HG03280 (cell line): ENCODE measurements at regions not wholly inside any gene's neighbourhood (a gene's known extent, or its start where the extent isn't known, plus 50 kb on each side); places are given as distances from the start of the nearest gene placed in this dataset.

ENCODE experiments used
- ATAC-seq: cut with Tn5 transposase; IDR thresholded peaks from one replicate; pipeline ENCODE4 v1.9.1; 2021; ENCODE audit warnings: mild to moderate bottlenecking, moderate library complexity; ENCODE audit not compliant: unreplicated experiment

DNA sequence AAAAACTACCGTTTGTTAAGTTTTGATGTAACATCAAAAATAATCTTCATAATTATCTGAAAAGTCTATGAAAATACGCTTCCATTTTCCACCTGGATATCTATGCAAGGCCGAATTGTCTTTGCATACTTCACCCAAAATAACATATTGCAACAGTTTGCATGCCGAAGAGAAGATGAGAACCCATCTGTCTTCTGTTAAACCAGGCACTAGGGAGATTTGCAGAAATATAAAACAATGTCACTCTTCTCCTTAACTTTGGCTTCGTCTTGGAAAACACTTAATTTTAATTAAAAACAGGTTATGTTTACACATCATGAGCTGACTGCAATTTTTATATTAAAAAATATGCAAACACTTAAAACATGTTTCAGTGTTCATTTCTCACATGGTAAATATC, 1325.8 kb downstream of the TBC1D22A start:
- ATAC-seq: no peak

DNA sequence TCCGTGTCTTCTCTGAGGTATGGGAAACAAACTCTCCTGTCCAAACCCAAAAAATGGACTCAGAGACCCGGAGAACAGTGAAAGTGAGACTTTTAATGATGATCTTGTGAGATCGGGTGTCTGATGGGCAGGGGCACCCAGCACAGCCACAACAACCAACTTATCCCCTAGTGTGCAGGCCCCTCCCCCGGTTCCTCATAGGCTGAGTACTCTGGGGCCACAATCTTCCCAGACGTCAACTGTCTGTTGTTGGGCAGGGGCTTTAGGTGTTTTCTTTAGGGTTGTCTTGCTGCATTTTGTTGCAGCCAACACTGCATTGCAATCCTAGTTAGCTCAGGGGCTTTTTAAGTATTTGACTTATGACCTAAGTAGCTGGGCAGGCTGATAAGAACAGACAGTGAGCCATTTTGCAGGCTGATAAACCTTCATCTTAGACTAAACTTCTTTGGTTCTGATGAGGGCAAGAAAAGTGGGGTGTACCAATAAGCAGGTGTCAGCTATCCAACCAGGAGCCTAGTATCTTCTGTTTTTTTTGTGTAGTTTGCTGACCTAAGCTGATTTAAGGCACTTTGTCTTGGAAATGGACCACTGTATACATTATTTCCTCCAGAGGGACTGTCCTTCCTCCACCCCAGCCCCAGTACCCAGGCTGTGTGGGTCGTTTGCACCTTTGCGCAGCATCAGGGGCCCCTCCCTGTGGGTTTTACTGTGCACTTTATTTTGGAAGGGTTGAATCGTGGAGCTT, 1323.6 kb downstream of the TBC1D22A start:
- no peak for ATAC-seq

DNA sequence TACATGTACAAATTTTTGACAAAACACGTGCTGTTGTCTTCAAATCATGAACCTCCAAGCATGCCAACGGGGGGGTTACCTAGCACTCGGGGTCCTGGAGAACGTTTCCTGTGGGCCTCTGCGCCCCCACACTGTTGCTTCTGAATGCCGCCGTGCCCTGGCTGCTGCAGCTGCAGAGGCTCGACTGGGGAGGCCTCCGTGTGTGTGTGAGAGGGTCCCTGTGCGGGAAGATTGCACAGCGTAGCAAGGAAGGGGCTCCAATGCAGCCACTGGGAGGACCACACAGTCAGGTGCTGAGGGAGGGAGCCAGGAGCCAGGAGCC, 1322.2 kb downstream of the TBC1D22A start:
- ATAC-seq: no peak

- no peak for ATAC-seq
These were observed 1321.7 kb downstream of the TBC1D22A start for GRCh38 chr22:48084041-48084728.

DNA sequence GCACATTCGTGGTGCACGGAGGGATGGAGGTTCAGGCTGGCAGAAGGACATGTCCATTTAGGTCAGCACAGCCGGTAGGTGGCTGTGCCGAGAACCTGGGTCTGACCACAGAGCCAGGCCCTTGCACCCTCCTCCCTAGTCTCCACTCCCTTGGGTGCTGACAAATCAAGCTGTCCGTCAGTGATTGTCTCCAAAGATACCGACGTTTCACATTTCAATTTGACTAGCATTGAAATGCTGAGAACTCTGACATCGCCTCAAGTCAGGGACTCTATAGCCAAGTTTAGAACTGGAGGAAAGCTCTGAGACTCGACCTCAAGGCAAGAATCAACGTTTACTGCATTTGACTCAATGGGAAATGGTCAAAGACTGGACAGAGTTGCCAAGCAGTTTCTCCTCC, 1321.1 kb downstream of the TBC1D22A start:
- no peak for ATAC-seq

DNA sequence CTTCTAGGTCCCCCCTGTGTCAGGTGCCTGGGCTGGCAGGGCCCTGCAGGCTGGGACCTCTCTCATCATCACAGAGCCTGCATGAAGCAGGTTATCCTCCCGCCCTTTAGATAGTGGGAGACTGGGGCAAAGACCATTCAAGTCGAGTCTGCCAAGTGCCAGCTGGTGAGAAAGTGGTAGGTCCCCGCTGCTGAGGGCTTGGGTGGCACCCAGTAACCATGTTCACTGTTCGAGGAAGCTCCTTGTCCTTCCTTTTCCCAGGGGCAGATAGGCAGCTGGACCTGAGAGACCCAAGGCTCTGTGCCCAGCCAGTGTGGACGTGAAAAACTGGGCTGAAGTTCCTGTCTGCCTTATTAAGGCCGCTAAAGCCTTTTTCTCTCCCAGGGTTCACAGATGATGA, 1319.8 kb downstream of the TBC1D22A start:
- no peak for ATAC-seq

DNA sequence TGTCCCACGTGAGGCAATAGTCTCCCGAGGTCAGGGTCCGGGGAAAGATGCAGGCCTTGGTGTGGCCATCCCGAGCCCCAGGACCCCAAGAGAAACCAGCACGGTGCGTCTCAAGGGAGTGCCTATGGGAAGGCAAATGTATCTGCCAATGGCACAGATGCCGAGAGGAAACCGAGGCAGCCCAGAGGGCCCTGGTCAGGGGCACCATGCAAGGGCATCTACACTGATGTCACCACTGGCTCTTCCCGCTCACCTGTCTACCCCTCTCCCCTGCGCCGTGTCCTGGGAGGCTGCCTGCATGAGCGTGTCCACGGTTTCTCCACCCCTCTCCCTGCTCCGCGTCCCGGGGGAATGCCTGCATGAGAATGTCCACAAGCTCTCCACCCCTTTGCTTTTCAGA, 1318.8 kb downstream of the TBC1D22A start:
- ATAC-seq: no peak

- no peak for ATAC-seq
These were observed 1318.1 kb downstream of the TBC1D22A start for GRCh38 chr22:48080316-48081165.

GRCh38 chr22:48079505-48080290, 1317.2 kb downstream of the TBC1D22A start:
- ATAC-seq: no peak

DNA sequence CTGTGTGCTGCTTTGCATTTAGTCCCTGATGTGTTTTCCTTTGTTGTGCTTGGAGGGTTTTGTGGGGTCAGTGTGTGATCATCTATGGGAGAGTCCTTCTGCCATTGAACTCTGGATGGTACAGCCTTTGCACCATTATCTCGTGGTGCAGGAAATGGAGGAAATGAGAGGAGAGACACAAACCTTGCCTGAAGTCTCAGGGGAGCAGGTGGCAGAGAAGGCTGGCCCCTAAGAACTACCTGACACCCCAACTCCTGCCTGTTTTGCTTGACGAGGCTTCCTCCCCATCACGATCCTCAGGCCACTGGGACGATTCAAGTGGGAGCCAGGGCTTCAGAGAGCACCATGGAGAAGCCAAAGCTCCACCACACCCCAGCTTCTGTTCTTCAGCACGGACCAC, 1316.4 kb downstream of the TBC1D22A start:
- no peak for ATAC-seq

DNA sequence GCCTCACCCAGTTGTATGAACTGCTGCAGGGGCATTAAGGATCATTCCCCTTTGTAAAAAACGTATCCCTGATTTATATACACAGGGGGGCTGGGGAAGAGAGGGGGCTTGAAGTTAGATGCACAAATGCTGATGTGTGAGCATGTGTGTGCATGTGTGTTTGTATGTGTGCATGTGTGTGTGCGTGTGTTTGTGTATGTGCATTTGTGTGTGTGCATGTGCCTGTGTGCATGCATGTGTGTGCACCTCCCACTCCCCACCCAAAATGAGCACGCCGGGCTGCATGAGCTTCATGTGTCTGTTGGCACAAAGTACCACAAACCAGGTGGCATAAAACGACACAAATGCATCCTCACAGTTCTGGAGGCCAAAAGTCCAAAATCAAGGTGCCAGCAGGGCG, 1315.2 kb downstream of the TBC1D22A start:
- ATAC-seq: no peak

DNA sequence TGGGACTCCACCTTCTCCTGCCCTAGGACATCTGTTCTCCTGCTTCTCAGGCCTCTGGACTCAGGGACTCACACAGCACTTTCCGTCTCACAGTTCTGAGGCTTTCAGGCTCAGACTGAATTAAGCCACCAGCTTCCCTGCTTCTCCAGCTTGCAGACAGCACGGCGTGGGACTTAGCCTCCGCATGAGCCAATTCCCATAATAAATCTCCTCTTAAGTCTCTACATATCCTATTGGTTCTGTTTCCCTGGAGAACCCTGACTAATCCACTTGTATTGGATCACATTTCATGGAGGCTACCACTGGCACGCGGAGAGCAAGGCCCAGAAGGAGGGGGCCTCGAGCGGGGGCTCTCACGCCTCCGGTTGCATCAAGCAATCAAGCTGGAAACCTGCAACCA, 1313.6 kb downstream of the TBC1D22A start:
- no peak for ATAC-seq

- no peak for ATAC-seq
These were observed 1313.2 kb downstream of the TBC1D22A start for GRCh38 chr22:48075604-48076003.

GRCh38 chr22:48072777-48073176, 1310.3 kb downstream of the TBC1D22A start:
- no peak for ATAC-seq

DNA sequence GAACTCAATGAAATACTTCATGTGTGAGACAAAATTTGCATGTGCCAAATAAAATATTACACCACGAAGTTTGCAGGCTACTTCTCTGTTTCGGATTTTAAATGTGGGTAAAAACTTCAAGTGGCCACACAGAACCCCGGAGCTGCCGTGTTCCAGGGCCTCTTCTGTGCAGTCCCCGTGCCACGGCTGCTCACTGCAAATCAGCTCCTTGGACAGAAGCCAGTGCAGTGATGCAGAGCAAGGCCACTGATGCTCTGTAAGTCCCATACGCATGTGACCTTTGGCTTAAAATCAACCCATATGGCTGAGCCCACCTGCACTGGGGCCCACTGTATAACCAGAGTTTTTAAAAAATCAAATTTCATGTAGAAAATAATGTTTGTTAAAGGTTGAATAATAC, 1309.4 kb downstream of the TBC1D22A start:
- no peak for ATAC-seq

- no peak for ATAC-seq
These were observed 1308.9 kb downstream of the TBC1D22A start for GRCh38 chr22:48071305-48071704.

GRCh38 chr22:48070760-48071159, 1308.3 kb downstream of the TBC1D22A start:
- no peak for ATAC-seq

DNA sequence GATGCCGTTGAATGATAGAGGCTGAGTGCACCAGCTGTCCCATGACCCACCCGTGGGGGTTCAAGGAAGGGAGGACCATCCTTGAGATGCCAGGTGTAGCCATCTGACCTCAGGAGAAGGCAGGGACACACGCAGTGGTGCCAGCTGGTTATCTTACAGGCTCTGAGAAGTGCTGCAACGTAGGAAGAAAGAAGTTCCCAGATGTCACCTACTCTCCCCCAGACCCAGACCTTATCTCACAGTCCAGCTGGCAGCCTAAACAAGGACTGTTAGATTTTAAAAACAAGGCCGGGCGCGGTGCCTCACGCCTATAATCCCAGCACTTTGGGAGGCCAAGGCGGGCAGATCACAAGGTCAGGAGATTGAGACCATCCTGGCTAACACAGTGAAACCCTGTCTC, 1307.6 kb downstream of the TBC1D22A start:
- no peak for ATAC-seq

DNA sequence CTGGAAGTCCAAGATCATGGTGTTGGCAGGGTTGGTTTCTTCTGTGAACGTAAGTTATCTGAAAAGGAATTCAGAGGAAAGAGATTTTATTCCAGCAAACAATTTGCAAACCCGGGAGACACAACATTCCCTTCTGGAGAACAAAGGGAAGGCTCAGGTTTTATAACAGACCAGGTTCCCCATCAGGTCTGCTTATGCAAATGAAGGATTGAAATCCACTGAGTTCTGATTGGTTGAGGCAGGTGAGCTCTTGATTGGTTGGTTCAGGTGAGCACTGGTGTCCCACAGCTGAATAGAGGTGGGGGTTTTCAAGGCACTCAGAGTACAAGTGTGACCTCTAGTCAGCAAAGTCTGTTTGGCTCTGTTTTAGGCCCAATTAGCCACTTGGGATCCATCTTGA, 1306.8 kb downstream of the TBC1D22A start:
- no peak for ATAC-seq

GRCh38 chr22:48068323-48068885, 1306.0 kb downstream of the TBC1D22A start:
- ATAC-seq: no peak

DNA sequence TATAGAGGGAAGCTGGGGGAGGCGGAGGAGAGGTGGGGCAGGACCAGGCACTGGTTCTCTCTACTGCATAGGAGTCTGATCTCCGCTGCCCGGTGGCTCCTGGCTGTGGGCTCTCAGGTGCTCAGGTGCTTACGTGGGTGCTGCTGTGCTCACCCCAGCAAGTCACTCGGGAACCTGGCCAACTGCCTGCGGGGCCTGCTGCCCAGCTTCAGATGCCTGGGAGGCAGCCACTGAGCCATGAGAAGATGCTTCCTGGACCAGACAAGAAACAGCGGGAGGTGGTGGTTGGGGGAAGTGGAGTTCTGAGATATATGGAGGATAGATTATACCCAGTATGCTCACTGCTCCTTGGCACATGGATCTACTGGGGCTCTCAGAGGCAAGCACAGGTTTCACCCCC, 1303.4 kb downstream of the TBC1D22A start:
- no peak for ATAC-seq
